HepG2 (cell line): ENCODE measurements at regions not wholly inside any gene's neighbourhood (a gene's known extent, or its start where the extent isn't known, plus 50 kb on each side); places are given as distances from the start of the nearest gene placed in this dataset.

Experiments used
- ATAC-seq: fragments of 200-7000 bp; cut with Tn5 transposase; 3 replicates; pipeline ENCODE4 v1.9.1; 2020; ENCODE audit warnings: mild to moderate bottlenecking, moderate library complexity
- BruUV-seq: library from RNA; stranded (reverse); fragments of 400-500 nt; replicated peaks from 2 replicates; lab custom pipeline; 2021; lab: Mats Ljungman, UMichigan
- CTCF ChIA-PET: fragments of 300-600 bp; formaldehyde crosslinking; extraction: SDS; loops from one replicate; lab custom pipeline; 2021; ENCODE audit warnings: low total read pairs, inconsistent platforms, low intra/inter-chr PET ratio; lab: Yijun Ruan, JAX
- POLR2A ChIA-PET: fragments of 350-600 bp; sonication (Branson Sonifier 250); formaldehyde crosslinking; loops from one replicate; lab custom pipeline; 2020; ENCODE audit warnings: antibody characterized with exemption, inconsistent platforms; lab: Yijun Ruan, JAX
- DNase-seq: peaks from one replicate; pipeline ENCODE4 v3.0.0-alpha.2; 2015; ENCODE audit warnings: low spot score
- FAIRE-seq: peaks from 3 replicates; lab custom pipeline; 2011; peaks lifted over from hg19 to GRCh38; lab: Jason Lieb, UNC
- H2AFZ ChIP-seq: one replicate; pipeline ENCODE4 v1.6.1; 2011; ENCODE audit warnings: low read length, inconsistent platforms
- H3K27ac ChIP-seq: fragments of 300-600 bp; 3 replicates; pipeline ENCODE4 v1.8.0; 2011; ENCODE audit warnings: mixed run types, mild to moderate bottlenecking, mixed read lengths, low read length, inconsistent platforms; ENCODE audit not compliant: insufficient read depth; ENCODE audit errors: extremely low read length
- H3K27me3 ChIP-seq, 2 experiments: fragments of 200-600 bp in 1 of 2; 2 replicates in 1 of 2; 3 replicates in 1 of 2; pipeline versions ENCODE4 v1.6.0 to v1.8.0; 2011; ENCODE audit warnings: low read length in 2 of 2, mild to moderate bottlenecking in 2 of 2, moderate library complexity in 2 of 2, inconsistent platforms in 1 of 2; ENCODE audit not compliant: insufficient read depth in 2 of 2, control insufficient read depth in 1 of 2
- H3K36me3 ChIP-seq, 2 experiments: fragments of 200-600 bp in 1 of 2; replicated peaks in 1 of 2; 2 replicates in 1 of 2; 3 replicates in 1 of 2; pipeline versions ENCODE4 v1.5.1 to v1.8.0; 2011; ENCODE audit warnings: low read length in 2 of 2, inconsistent platforms in 1 of 2; ENCODE audit not compliant: insufficient read depth in 2 of 2, control insufficient read depth in 1 of 2
- H3K4me1 ChIP-seq: 2 replicates; pipeline ENCODE4 v1.5.1; 2012; ENCODE audit warnings: low read length, inconsistent platforms; ENCODE audit not compliant: insufficient read depth
- H3K4me2 ChIP-seq: 2 replicates; pipeline ENCODE4 v1.6.0; 2011; ENCODE audit warnings: low read depth, low read length, inconsistent platforms
- H3K4me3 ChIP-seq, 3 experiments: fragments of 200-600 bp in 1 of 3; sonication (generic), shearing (Covaris generic) in 1 of 3; replicated peaks in 1 of 3; 2 replicates each; pipeline ENCODE4 v1.5.1; 2011 to 2016; ENCODE audit warnings: low read length in 3 of 3, inconsistent platforms in 2 of 3, low read depth in 2 of 3, mild to moderate bottlenecking in 2 of 3, control low read depth in 1 of 3, mixed read lengths in 1 of 3; ENCODE audit not compliant: insufficient read depth in 1 of 3
- H3K79me2 ChIP-seq: one replicate; pipeline ENCODE4 v1.6.1; 2011; ENCODE audit warnings: low read length, inconsistent platforms; ENCODE audit not compliant: insufficient read depth
- H3K9ac ChIP-seq: 2 replicates; pipeline ENCODE4 v1.6.0; 2011; ENCODE audit warnings: mild to moderate bottlenecking, low read depth, low read length, inconsistent platforms; ENCODE audit not compliant: insufficient read depth
- H3K9me3 ChIP-seq: 2 replicates; pipeline ENCODE4 v1.5.1; 2012; ENCODE audit warnings: mild to moderate bottlenecking, low read length
- H4K20me1 ChIP-seq: 2 replicates; pipeline ENCODE4 v1.6.0; 2011; ENCODE audit warnings: inconsistent platforms, mild to moderate bottlenecking, low read length, moderate library complexity; ENCODE audit not compliant: insufficient read depth
- CREB1 ChIP-seq, 2 experiments: fragments of 450-650 bp in 1 of 2; IDR thresholded peaks; 2 replicates each; pipeline ENCODE4 v1.6.1; 2016 to 2017; ENCODE audit warnings: control low read depth in 1 of 2, mild to moderate bottlenecking in 1 of 2, missing compliant biosample characterization in 1 of 2, missing genetic modification characterization in 1 of 2
- FOXA3 ChIP-seq: IDR thresholded peaks from 2 replicates; pipeline ENCODE4 v1.6.1; 2016; ENCODE audit warnings: missing genetic modification reagents, missing compliant biosample characterization
- PREB ChIP-seq: sonication (generic); formaldehyde crosslinking; IDR thresholded peaks from 2 replicates; pipeline ENCODE4 v1.4.0; 2020; ENCODE audit warnings: missing genetic modification reagents
- ZKSCAN5 ChIP-seq: sonication (generic); formaldehyde crosslinking; IDR thresholded peaks from 2 replicates; pipeline ENCODE4 v1.5.1; 2020; ENCODE audit warnings: mild to moderate bottlenecking, missing genetic modification reagents
- WGBS: methylation state at CpG from one replicate; pipeline ENCODE4 v1.1.6; 2017; ENCODE audit warnings: low lambda C conversion rate; 5-methylcytosine and 5-hydroxymethylcytosine counted together
- in situ Hi-C: cut with HindIII; loops from 2 replicates; pipeline ENCODE4 v1.10.0; 2017; ENCODE audit warnings: low pct_unique_long_range_greater_than_20kb; ENCODE audit not compliant: extremely low pct_ligation_motif_present
- intact Hi-C: fragments of 100-400 bp; cut with micrococcal nuclease; formaldehyde crosslinking; loops from one replicate; pipeline ENCODE4 v1.10.0; 2022; ENCODE audit not compliant: unreplicated experiment
- TF ChIP-seq, protein P1 (sequence below), 2 experiments: sonication (generic) in 1 of 2; formaldehyde crosslinking in 1 of 2; IDR thresholded peaks; 2 replicates each; pipeline versions ENCODE4 v1.5.1 to v1.6.1; 2011 to 2020; ENCODE audit warnings: borderline replicate concordance in 1 of 2, low read depth in 1 of 2, low read length in 1 of 2, mild to moderate bottlenecking in 1 of 2, missing genetic modification reagents in 1 of 2, moderate library complexity in 1 of 2

DNA sequence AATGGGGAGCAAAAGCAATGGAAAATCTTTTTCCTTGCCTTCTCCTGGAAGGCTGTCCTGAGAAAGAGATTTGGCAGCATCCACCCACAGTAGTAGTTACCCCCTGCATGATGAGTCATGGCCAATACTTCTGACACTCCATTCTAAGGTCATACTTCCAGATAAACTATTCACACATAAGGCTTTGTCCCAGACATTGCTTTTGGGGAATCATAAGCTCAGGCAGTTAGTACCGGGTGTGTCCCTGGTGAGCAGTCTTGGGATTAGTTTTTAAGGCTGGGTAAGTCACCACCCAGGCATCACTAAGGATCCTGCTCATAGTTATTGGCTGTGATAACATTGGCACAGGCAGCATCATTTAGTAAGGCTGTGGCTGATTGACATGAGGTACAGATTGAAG, 160.6 kb upstream of the GGTLC1 start:
- Histone ChIP-seq H3K4me1 (no peaks in the 10 kb centered on the region), H4K20me1 (0 out of 2 replicates have a peak, but pooled peaks cover 3% of the 10 kb centered on the region), H3K79me2 (no peaks in the 10 kb centered on the region), H3K9me3 (no peaks in the 10 kb centered on the region), H3K4me2 (no peak overlapping the region), H3K27me3 (no peaks in the 10 kb centered on the region; a peak in 1 of 5 replicates), H3K27ac (no peak overlapping the region), H3K9ac (no peak overlapping the region), H2AFZ (no peak overlapping the region), H3K4me3 (no peak overlapping the region), H3K36me3 (no peaks in the 10 kb centered on the region)
- no peak for FAIRE-seq
- in situ Hi-C loops, result no loop called here
- 20% methylated on average over 1 of the region's 1 CpG for WGBS
- DNase-seq, result no peak
- CTCF ChIA-PET, result no interaction called here
- POLR2A ChIA-PET, result no interaction called here
- BruUV-seq, result no TSS peak
- peak; percentile 31; the same call in 1 of the 2 replicates for TF ChIP-seq CREB1 (IDR thresholded peaks at IDR 0.05)
- TF ChIP-seq CREB1 (CRISPR knock-in tag; IDR thresholded peaks at IDR 0.05), result no peak
- TF ChIP-seq PREB, result no peak
- no peak for TF ChIP-seq ZKSCAN5 (CRISPR knock-in tag)
- ATAC-seq, result no peak
- intact Hi-C loops, result no loop called here

GRCh38 chr20:24148372-24148771, 159.8 kb upstream of the GGTLC1 start:
- H3K4me3 ChIP-seq, result no peak overlapping the region
- ATAC-seq (no peak), FAIRE-seq (no peak), DNase-seq (no peak)
- 0 out of 2 replicates have a peak, but pooled peaks cover 3% of the 10 kb centered on the region for H4K20me1 ChIP-seq
- no peaks in the 10 kb centered on the region for H3K79me2 ChIP-seq
- CTCF ChIA-PET, result no interaction called here
- no peak overlapping the region for H3K4me2 ChIP-seq
- in situ Hi-C loops (no loop called here), intact Hi-C loops (no loop called here)
- no peaks in the 10 kb centered on the region for H3K4me1 ChIP-seq
- TF ChIP-seq, protein P1, sequence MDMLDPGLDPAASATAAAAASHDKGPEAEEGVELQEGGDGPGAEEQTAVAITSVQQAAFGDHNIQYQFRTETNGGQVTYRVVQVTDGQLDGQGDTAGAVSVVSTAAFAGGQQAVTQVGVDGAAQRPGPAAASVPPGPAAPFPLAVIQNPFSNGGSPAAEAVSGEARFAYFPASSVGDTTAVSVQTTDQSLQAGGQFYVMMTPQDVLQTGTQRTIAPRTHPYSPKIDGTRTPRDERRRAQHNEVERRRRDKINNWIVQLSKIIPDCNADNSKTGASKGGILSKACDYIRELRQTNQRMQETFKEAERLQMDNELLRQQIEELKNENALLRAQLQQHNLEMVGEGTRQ (IDR thresholded peaks at IDR 0.05; ENCODE audit: low read depth, low read length), result 0 out of 2 replicates have a peak, but pooled peaks have one; percentile 26
- TF ChIP-seq, protein P1 (CRISPR knock-in tag; IDR thresholded peaks at IDR 0.05; ENCODE audit: borderline replicate concordance), result no peak
- no peak for TF ChIP-seq FOXA3 (CRISPR knock-in tag)
- H3K27ac ChIP-seq, result no peak overlapping the region
- H3K36me3 ChIP-seq, result no peaks in the 10 kb centered on the region
- WGBS, result 27% methylated on average over 6 of the region's 7 CpGs
- H2AFZ ChIP-seq, result no peak overlapping the region
- no TSS peak for BruUV-seq
- no peak overlapping the region for H3K9ac ChIP-seq
- POLR2A ChIA-PET, result no interaction called here
- no peaks in the 10 kb centered on the region; a peak in 1 of 5 replicates for H3K27me3 ChIP-seq
- H3K9me3 ChIP-seq, result no peaks in the 10 kb centered on the region
